Naive thymus-derived CD4-positive, alpha-beta T cell (primary cell): ENCODE measurements at regions not wholly inside any gene's neighbourhood (a gene's known extent, or its start where the extent isn't known, plus 50 kb on each side); places are given as distances from the start of the nearest gene placed in this dataset.
"Not testable (repeated sequence)": the region's sequence is repeated elsewhere in the genome, so short reads cannot be mapped to it uniquely, and the experiment has no call there.

Experiments used
- ATAC-seq: fragments of 150-1000 bp; cut with Tn5 transposase; 2 replicates; pipeline ENCODE4 v1.10.0; 2021; ENCODE audit warnings: mild to moderate bottlenecking, moderate library complexity
- CTCF ChIA-PET: fragments of 350-600 bp; sonication (Branson Sonifier 250); formaldehyde crosslinking; loops from one replicate; lab custom pipeline; 2021; ENCODE audit warnings: antibody characterized with exemption; lab: Charles Lee
- POLR2A ChIA-PET: fragments of 350-600 bp; sonication (Branson Sonifier 250); formaldehyde crosslinking; loops from one replicate; lab custom pipeline; 2021; ENCODE audit warnings: antibody characterized with exemption, inconsistent platforms; lab: Charles Lee
- DNase-seq, 9 donors: peaks; one replicate each; pipeline versions ENCODE4 v3.0.0 to v3.0.0-alpha.2; 2020 to 2022; ENCODE audit warnings: mixed read lengths in 1 of 9
- H3K27ac ChIP-seq: one replicate; pipeline ENCODE4 v1.7.0; 2013; ENCODE audit warnings: mild to moderate bottlenecking, low read depth, low read length, moderate library complexity
- H3K27me3 ChIP-seq, 2 donors: one replicate each; pipeline ENCODE4 v1.7.0; 2013; ENCODE audit warnings: low read length in 2 of 2, mild to moderate bottlenecking in 2 of 2, moderate library complexity in 2 of 2; ENCODE audit not compliant: control insufficient read depth in 2 of 2, insufficient read depth in 2 of 2
- H3K36me3 ChIP-seq, 3 experiments: 1 replicate in 2 of 3; 2 replicates in 1 of 3; pipeline ENCODE4 v1.7.0; 2013; ENCODE audit warnings: low read length in 3 of 3, mild to moderate bottlenecking in 3 of 3, moderate library complexity in 1 of 3; ENCODE audit not compliant: insufficient read depth in 3 of 3, control insufficient read depth in 2 of 3
- H3K4me1 ChIP-seq, 2 donors: one replicate each; pipeline ENCODE4 v1.7.0; 2013; ENCODE audit warnings: low read length in 2 of 2, mild to moderate bottlenecking in 2 of 2, moderate library complexity in 1 of 2; ENCODE audit not compliant: control insufficient read depth in 2 of 2, insufficient read depth in 2 of 2
- H3K4me3 ChIP-seq: 2 replicates; pipeline ENCODE4 v1.7.0; 2013; ENCODE audit warnings: mild to moderate bottlenecking, low read length
- H3K9me3 ChIP-seq, 3 experiments: 1 replicate in 2 of 3; 2 replicates in 1 of 3; pipeline ENCODE4 v1.7.0; 2013; ENCODE audit warnings: low read length in 3 of 3; ENCODE audit not compliant: control insufficient read depth in 2 of 3
- H3K27ac Mint-ChIP-seq, 9 donors: one replicate each; pipeline ENCODE4 v1.8.0; 2020 to 2022; ENCODE audit warnings: mixed read lengths in 9 of 9, mild to moderate bottlenecking in 8 of 9, moderate library complexity in 5 of 9, inconsistent platforms in 2 of 9
- H3K27me3 Mint-ChIP-seq, 5 donors: one replicate each; pipeline ENCODE4 v1.8.0; 2021 to 2022; ENCODE audit warnings: mixed read lengths in 5 of 5, mild to moderate bottlenecking in 1 of 5
- H3K36me3 Mint-ChIP-seq, 5 donors: one replicate each; pipeline ENCODE4 v1.8.0; 2020 to 2022; ENCODE audit warnings: mixed read lengths in 5 of 5, mild to moderate bottlenecking in 3 of 5, inconsistent platforms in 1 of 5
- H3K4me1 Mint-ChIP-seq, 7 donors: one replicate each; pipeline ENCODE4 v1.8.0; 2020 to 2022; ENCODE audit warnings: mixed read lengths in 7 of 7, mild to moderate bottlenecking in 3 of 7, inconsistent platforms in 1 of 7
- H3K4me3 Mint-ChIP-seq, 10 donors: one replicate each; pipeline ENCODE4 v1.8.0; 2020 to 2022; ENCODE audit warnings: mild to moderate bottlenecking in 10 of 10, mixed read lengths in 10 of 10, moderate library complexity in 6 of 10, inconsistent platforms in 2 of 10
- H3K9me3 Mint-ChIP-seq, 11 donors: one replicate each; pipeline ENCODE4 v1.8.0; 2020 to 2022; ENCODE audit warnings: mixed read lengths in 11 of 11, mild to moderate bottlenecking in 4 of 11, inconsistent platforms in 1 of 11, moderate library complexity in 1 of 11
- intact Hi-C, 2 donors: fragments of 100-400 bp; cut with micrococcal nuclease; formaldehyde crosslinking; loops; one replicate each; pipeline ENCODE4 v1.15.1; 2023

DNA sequence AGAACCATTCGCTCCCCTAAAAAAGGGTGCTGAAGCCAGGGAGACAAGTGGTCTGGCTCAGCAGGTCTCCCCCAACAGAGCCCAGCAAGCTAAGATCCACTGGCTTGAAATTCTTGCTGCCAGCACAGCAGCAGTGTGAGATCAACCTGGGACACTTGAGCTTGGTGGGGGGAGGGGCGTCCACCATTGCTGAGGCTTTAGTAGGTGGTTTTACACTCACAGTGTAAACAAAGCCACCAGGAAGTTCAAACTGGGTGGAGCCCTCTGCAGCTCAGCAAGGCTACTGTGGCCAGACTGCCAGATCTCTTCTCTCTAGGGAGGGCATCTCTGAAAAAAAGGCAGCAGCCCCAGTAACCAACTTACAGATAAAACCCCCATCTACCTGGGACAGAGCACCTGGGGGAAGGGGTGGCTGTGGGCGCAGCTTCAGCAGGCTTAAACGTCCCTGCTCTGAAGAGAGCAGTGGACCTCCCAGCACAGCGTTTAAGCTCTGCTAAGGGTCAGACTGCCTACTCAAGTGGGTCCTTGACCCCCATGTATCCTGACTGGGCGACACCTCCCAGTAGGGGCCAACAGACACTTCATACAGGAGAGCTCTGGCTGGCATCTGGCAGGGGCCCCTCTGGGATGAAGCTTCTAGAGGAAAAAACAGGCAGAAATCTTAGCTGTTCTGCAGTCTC, 307.7 kb downstream of the AMY1C start:
- H3K4me1 Mint-ChIP-seq, H3K27ac Mint-ChIP-seq, CTCF ChIA-PET, H3K27ac ChIP-seq, H3K36me3 Mint-ChIP-seq, ATAC-seq, DNase-seq, H3K4me3 Mint-ChIP-seq, H3K36me3 ChIP-seq, H3K4me1 ChIP-seq, H3K4me3 ChIP-seq, H3K27me3 Mint-ChIP-seq, intact Hi-C loops, POLR2A ChIA-PET, H3K9me3 ChIP-seq, H3K27me3 ChIP-seq: not testable (repeated sequence)
- H3K9me3 Mint-ChIP-seq = peaks cover 0 to 26% (median 5%) of the 10 kb centered on the region in 11 donors

- ATAC-seq, H3K4me3 Mint-ChIP-seq, POLR2A ChIA-PET, H3K27ac Mint-ChIP-seq, H3K4me1 ChIP-seq, H3K27me3 Mint-ChIP-seq, intact Hi-C loops, DNase-seq, H3K27me3 ChIP-seq, H3K4me3 ChIP-seq, CTCF ChIA-PET, H3K4me1 Mint-ChIP-seq, H3K36me3 ChIP-seq, H3K36me3 Mint-ChIP-seq, H3K27ac ChIP-seq, H3K9me3 ChIP-seq: not testable (repeated sequence)
- H3K9me3 Mint-ChIP-seq = peaks cover 0 to 18% (median 1%) of the 10 kb centered on the region in 11 donors
Observed at GRCh38 chr1:104061637-104062036, 311.9 kb downstream of the AMY1C start.

DNA sequence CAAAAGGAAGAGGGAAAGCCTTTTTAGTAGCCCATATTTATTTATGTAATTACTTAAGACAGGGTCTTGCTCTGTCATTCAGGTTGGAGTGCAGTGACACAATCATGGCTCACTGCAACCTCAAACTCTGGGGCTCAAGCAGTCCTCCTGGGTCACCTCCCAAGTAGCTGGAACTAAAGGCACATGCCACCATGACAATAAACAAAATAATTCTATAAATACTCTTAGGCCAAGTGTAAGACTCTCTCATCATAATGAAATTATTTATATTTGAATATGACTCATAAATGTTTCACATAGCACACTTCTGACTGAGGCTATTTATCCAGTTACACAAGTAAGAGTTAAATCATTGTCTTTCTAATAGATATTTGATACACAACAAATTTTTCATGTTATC, 314.7 kb downstream of the AMY1C start:
- ATAC-seq (no peak), DNase-seq (no peak)
- intact Hi-C loops = no loop called here
- Mint-ChIP-seq H3K27ac (no peak overlapping the region), H3K9me3 (peaks cover 0 to 27% (median 2%) of the 10 kb centered on the region in 11 donors), H3K4me1 (no peaks in the 10 kb centered on the region), H3K27me3 (no peaks in the 10 kb centered on the region), H3K36me3 (no peaks in the 10 kb centered on the region), H3K4me3 (no peak overlapping the region)
- Histone ChIP-seq H3K27me3 (no peaks in the 10 kb centered on the region), H3K36me3 (no peaks in the 10 kb centered on the region), H3K27ac (no peak overlapping the region), H3K4me1 (no peaks in the 10 kb centered on the region), H3K9me3 (no peaks in the 10 kb centered on the region), H3K4me3 (no peak overlapping the region)
- ChIA-PET CTCF (no interaction called here), POLR2A (no interaction called here)

GRCh38 chr1:104072915-104073371, 323.2 kb downstream of the AMY1C start:
- no peak overlapping the region for H3K27ac Mint-ChIP-seq
- DNase-seq (no peak), ATAC-seq (no peak)
- Histone ChIP-seq H3K36me3 (no peaks in the 10 kb centered on the region), H3K4me3 (no peak overlapping the region), H3K9me3 (no peaks in the 10 kb centered on the region), H3K27ac (no peak overlapping the region), H3K27me3 (no peaks in the 10 kb centered on the region), H3K4me1 (no peaks in the 10 kb centered on the region)
- H3K27me3 Mint-ChIP-seq = no peaks in the 10 kb centered on the region
- POLR2A ChIA-PET = no interaction called here
- peak overlapping the region in 2 of 10 donors; percentile 5 to 47 for H3K4me3 Mint-ChIP-seq
- CTCF ChIA-PET = no interaction called here
- H3K4me1 Mint-ChIP-seq = no peaks in the 10 kb centered on the region
- intact Hi-C loops = no loop called here
- H3K36me3 Mint-ChIP-seq = no peaks in the 10 kb centered on the region
- peaks cover 0 to 22% (median 5%) of the 10 kb centered on the region in 11 donors for H3K9me3 Mint-ChIP-seq

GRCh38 chr1:104073463-104073902, 323.8 kb downstream of the AMY1C start:
- H3K27ac ChIP-seq = no peak overlapping the region
- H3K36me3 ChIP-seq = no peaks in the 10 kb centered on the region
- intact Hi-C loops = no loop called here
- Mint-ChIP-seq H3K9me3 (peaks cover 0 to 17% (median 5%) of the 10 kb centered on the region in 11 donors), H3K36me3 (no peaks in the 10 kb centered on the region), H3K27ac (no peak overlapping the region), H3K4me1 (no peaks in the 10 kb centered on the region), H3K4me3 (peak overlapping the region in 2 of 10 donors; percentile 47 to 48), H3K27me3 (no peaks in the 10 kb centered on the region)
- H3K4me1 ChIP-seq = no peaks in the 10 kb centered on the region
- POLR2A ChIA-PET = no interaction called here
- no peaks in the 10 kb centered on the region for H3K9me3 ChIP-seq
- ATAC-seq (no peak), DNase-seq (no peak)
- no peaks in the 10 kb centered on the region for H3K27me3 ChIP-seq
- CTCF ChIA-PET = no interaction called here
- H3K4me3 ChIP-seq = no peak overlapping the region

DNA sequence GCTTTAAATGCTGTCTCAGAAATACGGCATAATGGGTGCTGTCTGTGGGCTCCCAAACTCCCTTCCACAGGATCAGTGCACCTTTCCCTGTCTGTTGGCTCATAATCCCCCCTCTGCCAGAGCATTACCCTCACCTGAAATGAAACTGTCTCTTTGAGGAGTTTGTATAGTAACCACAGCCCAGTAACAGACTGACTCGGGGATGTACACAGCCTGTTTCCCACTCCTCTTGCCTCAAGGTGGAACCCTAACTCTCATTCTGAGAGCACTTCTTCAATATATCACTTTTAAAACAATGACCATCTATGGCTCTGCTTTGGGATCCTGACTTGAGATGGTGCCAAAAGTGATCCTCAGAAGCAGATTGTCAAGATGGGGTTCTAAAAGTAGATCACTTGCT, 332.5 kb downstream of the AMY1C start:
- POLR2A ChIA-PET = no interaction called here
- Mint-ChIP-seq H3K36me3 (no peaks in the 10 kb centered on the region), H3K4me3 (no peak overlapping the region), H3K27ac (no peak overlapping the region), H3K27me3 (no peaks in the 10 kb centered on the region), H3K9me3 (peaks cover 0 to 7% (median 0%) of the 10 kb centered on the region in 11 donors), H3K4me1 (no peaks in the 10 kb centered on the region)
- Histone ChIP-seq H3K27me3 (no peaks in the 10 kb centered on the region), H3K36me3 (no peaks in the 10 kb centered on the region), H3K4me3 (no peak overlapping the region), H3K27ac (no peak overlapping the region), H3K4me1 (no peaks in the 10 kb centered on the region), H3K9me3 (no peaks in the 10 kb centered on the region)
- DNase-seq (no peak), ATAC-seq (no peak)
- intact Hi-C loops = no loop called here
- CTCF ChIA-PET = no interaction called here

- Mint-ChIP-seq H3K4me3 (no peak overlapping the region), H3K9me3 (peaks cover 0 to 4% (median 0%) of the 10 kb centered on the region in 11 donors), H3K27me3 (no peaks in the 10 kb centered on the region), H3K36me3 (no peaks in the 10 kb centered on the region), H3K4me1 (no peaks in the 10 kb centered on the region), H3K27ac (no peak overlapping the region)
- no peaks in the 10 kb centered on the region for H3K4me1 ChIP-seq
- no peak overlapping the region for H3K4me3 ChIP-seq
- ChIA-PET CTCF (no interaction called here), POLR2A (no interaction called here)
- H3K9me3 ChIP-seq = no peaks in the 10 kb centered on the region
- no peak overlapping the region for H3K27ac ChIP-seq
- intact Hi-C loops = no loop called here
- ATAC-seq (no peak), DNase-seq (no peak)
- H3K27me3 ChIP-seq = no peaks in the 10 kb centered on the region
- H3K36me3 ChIP-seq = no peaks in the 10 kb centered on the region
Observed at GRCh38 chr1:104084380-104084779, 334.7 kb downstream of the AMY1C start.
